ENCODE measurements at regions not wholly inside any gene's neighbourhood (a gene's known extent, or its start where the extent isn't known, plus 50 kb on each side); places are given as distances from the start of the nearest gene placed in this dataset.

- no peaks in the 10 kb centered on the region for H3K27me3 ChIP-seq (replicated peaks in 1 of 7)
- no peaks in the 10 kb centered on the region for H3K36me3 ChIP-seq
- intact Hi-C loops (cut with DNase I; ENCODE audit: low total_unique reads) = no loop called here
- no peak overlapping the region for H3K27ac ChIP-seq
- H3K9me3 ChIP-seq = no peaks in the 10 kb centered on the region
- TF ChIP-seq POLR2AphosphoS5 (IDR thresholded peaks at IDR 0.05) (no peak), POLR2A (IDR thresholded peaks at IDR 0.05) (no peak), CTCF (IDR thresholded peaks at IDR 0.05 in 8 of 11, conservative IDR thresholded peaks at IDR 0.05 in 3 of 11) (no peak)
- 81 to 86% (median 82%) methylated on average over 29 to 30 of the region's 30 CpGs for WGBS, 5 donors
- H3K4me1 ChIP-seq = peaks cover 0 to 7% (median 0%) of the 10 kb centered on the region in 6 donors
- no peak for DNase-seq
- H3K4me3 ChIP-seq = no peak overlapping the region
These were observed 223.5 kb upstream of the TUT7 start for GRCh38 chr9:86577420-86578333.

GRCh38 chr9:86575825-86576525 is 221.8 kb upstream of the TUT7 start:
- H3K9me3 ChIP-seq = no peaks in the 10 kb centered on the region
- H3K27ac ChIP-seq = peak overlapping the region in 5 of 8 donors; percentile 29 to 65 (median 51)
- 57 to 83% (median 71%) methylated on average over 9 of the region's 9 CpGs for WGBS, 5 donors
- no peak for DNase-seq
- H3K36me3 ChIP-seq = no peaks in the 10 kb centered on the region
- no peak for TF ChIP-seq POLR2A (IDR thresholded peaks at IDR 0.05)
- H3K4me3 ChIP-seq = no peak overlapping the region
- intact Hi-C loops (cut with DNase I; ENCODE audit: low total_unique reads) = no loop called here
- H3K27me3 ChIP-seq (replicated peaks in 1 of 7) = no peaks in the 10 kb centered on the region
- H3K4me1 ChIP-seq = peaks cover 0 to 7% (median 0%) of the 10 kb centered on the region in 6 donors

- H3K4me1 ChIP-seq = peaks cover 0 to 7% (median 0%) of the 10 kb centered on the region in 6 donors
- no peak overlapping the region for H3K4me3 ChIP-seq
- TF ChIP-seq POLR2AphosphoS5 (IDR thresholded peaks at IDR 0.05) (no peak), POLR2A (IDR thresholded peaks at IDR 0.05) (no peak), CTCF (IDR thresholded peaks at IDR 0.05 in 8 of 11, conservative IDR thresholded peaks at IDR 0.05 in 3 of 11) (no peak)
- no peak for DNase-seq
- H3K27ac ChIP-seq = peak overlapping the region in 2 of 8 donors; percentile 58 to 65
- H3K27me3 ChIP-seq (replicated peaks in 1 of 7) = no peaks in the 10 kb centered on the region
- intact Hi-C loops (cut with DNase I; ENCODE audit: low total_unique reads) = no loop called here
- H3K36me3 ChIP-seq = no peaks in the 10 kb centered on the region
- no peaks in the 10 kb centered on the region for H3K9me3 ChIP-seq
These were observed 220.9 kb upstream of the TUT7 start for GRCh38 chr9:86575137-86575536.

GRCh38 chr9:86573886-86574285 is 219.7 kb upstream of the TUT7 start:
- no peak overlapping the region for H3K27ac ChIP-seq
- intact Hi-C loops (cut with DNase I; ENCODE audit: low total_unique reads) = no loop called here
- DNase-seq = no peak
- no peaks in the 10 kb centered on the region for H3K27me3 ChIP-seq (replicated peaks in 1 of 7)
- no peaks in the 10 kb centered on the region for H3K36me3 ChIP-seq
- WGBS, 5 donors = 71 to 90% (median 80%) methylated on average over 2 of the region's 2 CpGs
- no peak for TF ChIP-seq POLR2A (IDR thresholded peaks at IDR 0.05)
- no peak for TF ChIP-seq CTCF (IDR thresholded peaks at IDR 0.05 in 8 of 11, conservative IDR thresholded peaks at IDR 0.05 in 3 of 11)
- TF ChIP-seq POLR2AphosphoS5 (IDR thresholded peaks at IDR 0.05) = no peak
- H3K4me3 ChIP-seq = no peak overlapping the region
- peaks cover 0 to 7% (median 0%) of the 10 kb centered on the region in 6 donors for H3K4me1 ChIP-seq
- peaks cover 0 to 12% (median 4%) of the 10 kb centered on the region in 8 donors for H3K9me3 ChIP-seq

Data from spleen (tissue), 11 donors.